Mesenchymal stem cell (in vitro differentiated cells and primary cell): ENCODE measurements at regions not wholly inside any gene's neighbourhood (a gene's known extent, or its start where the extent isn't known, plus 50 kb on each side); places are given as distances from the start of the nearest gene placed in this dataset.

Source experiments
- DNase-seq: peaks from one replicate; pipeline ENCODE4 v3.0.0-alpha.2; 2013
- H2AFZ ChIP-seq: one replicate; pipeline ENCODE4 v1.6.1; 2013; ENCODE audit warnings: low read depth, mild to moderate bottlenecking, control low read depth, inconsistent platforms, low read length, moderate library complexity
- H2AK5ac ChIP-seq: 2 replicates; pipeline ENCODE4 v1.6.1; 2013; ENCODE audit warnings: low read length, moderate library complexity, mild to moderate bottlenecking, inconsistent platforms; ENCODE audit not compliant: severe bottlenecking
- H2BK120ac ChIP-seq: one replicate; pipeline ENCODE4 v1.6.1; 2013; ENCODE audit warnings: low read depth, mild to moderate bottlenecking, inconsistent platforms, low read length, moderate library complexity
- H2BK12ac ChIP-seq, 2 experiments: one replicate each; pipeline ENCODE4 v1.6.1; 2013; ENCODE audit warnings: inconsistent platforms in 2 of 2, low read length in 2 of 2, mild to moderate bottlenecking in 2 of 2, moderate library complexity in 2 of 2, control low read depth in 1 of 2
- H2BK15ac ChIP-seq: one replicate; pipeline ENCODE4 v1.6.1; 2013; ENCODE audit warnings: mild to moderate bottlenecking, low read depth, inconsistent platforms; ENCODE audit not compliant: poor library complexity, severe bottlenecking
- H2BK5ac ChIP-seq: 2 replicates; pipeline ENCODE4 v1.6.1; 2013; ENCODE audit warnings: low read depth, mild to moderate bottlenecking, low read length, control low read depth, inconsistent platforms; ENCODE audit not compliant: poor library complexity, severe bottlenecking
- H3K14ac ChIP-seq, 2 experiments: one replicate each; pipeline ENCODE4 v1.6.1; 2013; ENCODE audit warnings: inconsistent platforms in 2 of 2, low read length in 2 of 2, control low read depth in 1 of 2, mild to moderate bottlenecking in 1 of 2, moderate library complexity in 1 of 2
- H3K18ac ChIP-seq, 2 experiments: one replicate each; pipeline ENCODE4 v1.6.1; 2013; ENCODE audit warnings: inconsistent platforms in 2 of 2, low read length in 2 of 2, control low read depth in 1 of 2, low read depth in 1 of 2, mild to moderate bottlenecking in 1 of 2
- H3K23ac ChIP-seq, 2 experiments: one replicate each; pipeline ENCODE4 v1.6.1; 2013; ENCODE audit warnings: inconsistent platforms in 2 of 2, low read length in 2 of 2, mild to moderate bottlenecking in 2 of 2, moderate library complexity in 2 of 2, control low read depth in 1 of 2
- H3K27ac ChIP-seq: 2 replicates; pipeline ENCODE4 v1.5.1; 2013; ENCODE audit warnings: mild to moderate bottlenecking, moderate library complexity, low read length, control low read depth, inconsistent platforms; ENCODE audit not compliant: poor library complexity, severe bottlenecking
- H3K27me3 ChIP-seq, 2 experiments: 2 replicates each; pipeline versions ENCODE4 v1.6.1 to v1.7.0; 2013; ENCODE audit warnings: low read length in 2 of 2, mild to moderate bottlenecking in 2 of 2, moderate library complexity in 2 of 2, control low read depth in 1 of 2, inconsistent platforms in 1 of 2; ENCODE audit not compliant: control insufficient read depth in 1 of 2, insufficient read depth in 1 of 2
- H3K36me3 ChIP-seq, 2 experiments: 2 replicates each; pipeline versions ENCODE4 v1.6.1 to v1.7.0; 2013; ENCODE audit warnings: low read length in 2 of 2, control low read depth in 1 of 2, inconsistent platforms in 1 of 2, low read depth in 1 of 2, mild to moderate bottlenecking in 1 of 2; ENCODE audit not compliant: insufficient read depth in 2 of 2, control insufficient read depth in 1 of 2
- H3K4ac ChIP-seq, 2 experiments: one replicate each; pipeline ENCODE4 v1.6.1; 2013; ENCODE audit warnings: inconsistent platforms in 2 of 2, low read length in 2 of 2, mild to moderate bottlenecking in 2 of 2, moderate library complexity in 2 of 2, control low read depth in 1 of 2, low read depth in 1 of 2
- H3K4me1 ChIP-seq: 2 replicates; pipeline ENCODE4 v1.6.1; 2013; ENCODE audit warnings: low read depth, low read length, control low read depth; ENCODE audit not compliant: control insufficient read depth, insufficient read depth
- H3K4me2 ChIP-seq: 2 replicates; pipeline ENCODE4 v1.6.1; 2013; ENCODE audit warnings: low read length, mild to moderate bottlenecking, inconsistent platforms; ENCODE audit not compliant: poor library complexity, severe bottlenecking
- H3K4me3 ChIP-seq, 2 experiments: 2 replicates each; pipeline versions ENCODE4 v1.5.1 to v1.7.0; 2013; ENCODE audit warnings: low read length in 2 of 2, mild to moderate bottlenecking in 2 of 2, control low read depth in 1 of 2, low read depth in 1 of 2; ENCODE audit not compliant: insufficient read depth in 1 of 2
- H3K79me1 ChIP-seq: replicated peaks from 2 replicates; pipeline ENCODE4 v1.6.1; 2013; ENCODE audit warnings: mild to moderate bottlenecking, control low read depth, low read length, inconsistent platforms; ENCODE audit not compliant: poor library complexity, severe bottlenecking
- H3K9ac ChIP-seq: 2 replicates; pipeline ENCODE4 v1.7.0; 2013; ENCODE audit warnings: mild to moderate bottlenecking, low read length, moderate library complexity
- H3K9me3 ChIP-seq: 2 replicates; pipeline ENCODE4 v1.7.0; 2013; ENCODE audit warnings: mild to moderate bottlenecking, low read length; ENCODE audit not compliant: control insufficient read depth
- H4K8ac ChIP-seq: one replicate; pipeline ENCODE4 v1.6.1; 2013; ENCODE audit warnings: inconsistent platforms, mild to moderate bottlenecking, low read length, moderate library complexity
- H4K91ac ChIP-seq: one replicate; pipeline ENCODE4 v1.6.1; 2013; ENCODE audit warnings: mild to moderate bottlenecking, low read length, inconsistent platforms
- WGBS: methylation state at CpG from one replicate; pipeline ENCODE4 v1.1.7; 2013; ENCODE audit warnings: mixed read lengths; 5-methylcytosine and 5-hydroxymethylcytosine counted together

- Histone ChIP-seq H3K9me3 (no peaks in the 10 kb centered on the region), H3K4me3 (no peak overlapping the region), H2BK120ac (no peak overlapping the region), H2BK12ac (no peak overlapping the region), H2BK5ac (no peak overlapping the region), H2AFZ (no peak overlapping the region), H2AK5ac (no peak overlapping the region), H3K79me1 (no peaks in the 10 kb centered on the region), H3K4me2 (no peak overlapping the region), H2BK15ac (no peak overlapping the region), H3K9ac (no peak overlapping the region), H3K27ac (peak overlapping the region; percentile 44), H3K27me3 (no peaks in the 10 kb centered on the region), H3K4me1 (no peaks in the 10 kb centered on the region), H3K18ac (no peak overlapping the region), H3K36me3 (no peaks in the 10 kb centered on the region), H4K91ac (no peak overlapping the region), H3K23ac (no peak overlapping the region), H3K4ac (no peak overlapping the region), H3K14ac (no peak overlapping the region), H4K8ac (no peak overlapping the region)
- peak; percentile 64 for DNase-seq
Measured at GRCh38 chr12:90896164-90896563, 58.8 kb downstream of the CCER1 start.

GRCh38 chr12:90888316-90888715 is 66.7 kb downstream of the CCER1 start:
- H3K9ac ChIP-seq = no peak overlapping the region
- H3K4me2 ChIP-seq = no peak overlapping the region
- H3K4me3 ChIP-seq = no peak overlapping the region
- H4K91ac ChIP-seq = no peak overlapping the region
- no CpG with 5 or more reads among the region's 1 CpG for WGBS
- H3K4me1 ChIP-seq = no peaks in the 10 kb centered on the region
- H3K27me3 ChIP-seq = no peaks in the 10 kb centered on the region
- H3K4ac ChIP-seq = no peak overlapping the region
- no peak overlapping the region for H2BK120ac ChIP-seq
- H3K23ac ChIP-seq = no peak overlapping the region
- H3K9me3 ChIP-seq = no peaks in the 10 kb centered on the region
- no peak overlapping the region for H3K27ac ChIP-seq
- no peak overlapping the region for H2BK15ac ChIP-seq
- no peak overlapping the region for H2AK5ac ChIP-seq
- H2AFZ ChIP-seq = no peak overlapping the region
- H3K14ac ChIP-seq = no peak overlapping the region
- H2BK5ac ChIP-seq = no peak overlapping the region
- H3K79me1 ChIP-seq = no peaks in the 10 kb centered on the region
- no peak overlapping the region for H3K18ac ChIP-seq
- no peak overlapping the region for H2BK12ac ChIP-seq
- DNase-seq = no peak
- H3K36me3 ChIP-seq = no peaks in the 10 kb centered on the region
- no peak overlapping the region for H4K8ac ChIP-seq

- Histone ChIP-seq H2BK15ac (no peak overlapping the region), H3K9me3 (no peaks in the 10 kb centered on the region), H3K36me3 (no peaks in the 10 kb centered on the region), H3K27ac (no peak overlapping the region), H2AK5ac (no peak overlapping the region), H3K14ac (no peak overlapping the region), H3K18ac (no peak overlapping the region), H2AFZ (no peak overlapping the region), H3K23ac (no peak overlapping the region), H3K4me3 (no peak overlapping the region), H3K4me1 (no peaks in the 10 kb centered on the region), H2BK120ac (no peak overlapping the region), H4K91ac (no peak overlapping the region), H4K8ac (no peak overlapping the region), H2BK12ac (no peak overlapping the region), H3K9ac (no peak overlapping the region), H3K4ac (no peak overlapping the region), H3K27me3 (no peaks in the 10 kb centered on the region), H3K4me2 (no peak overlapping the region), H2BK5ac (no peak overlapping the region), H3K79me1 (no peaks in the 10 kb centered on the region)
- WGBS = 67% methylated on average over 3 of the region's 4 CpGs
- DNase-seq = no peak
Measured at GRCh38 chr12:90883456-90883855, 71.5 kb downstream of the CCER1 start.

GRCh38 chr12:90871726-90872096 is 83.3 kb downstream of the CCER1 start:
- Histone ChIP-seq H2BK15ac (no peak overlapping the region), H2BK12ac (no peak overlapping the region), H3K4me3 (no peak overlapping the region), H3K23ac (no peak overlapping the region), H3K4me1 (no peaks in the 10 kb centered on the region), H3K9ac (no peak overlapping the region), H3K18ac (no peak overlapping the region), H4K8ac (no peak overlapping the region), H3K36me3 (no peaks in the 10 kb centered on the region), H3K9me3 (no peaks in the 10 kb centered on the region), H2BK5ac (no peak overlapping the region), H2AFZ (no peak overlapping the region), H2BK120ac (no peak overlapping the region), H2AK5ac (no peak overlapping the region), H3K27ac (peak overlapping the region; percentile 47), H3K4me2 (no peak overlapping the region), H3K27me3 (no peaks in the 10 kb centered on the region), H4K91ac (no peak overlapping the region), H3K4ac (no peak overlapping the region), H3K79me1 (no peaks in the 10 kb centered on the region), H3K14ac (no peak overlapping the region)
- WGBS = 79% methylated on average over 1 of the region's 2 CpGs
- no peak for DNase-seq
